ENCODE measurements at regions not wholly inside any gene's neighbourhood (a gene's known extent, or its start where the extent isn't known, plus 50 kb on each side); places are given as distances from the start of the nearest gene placed in this dataset.

- DNase-seq = no peak
Observed at GRCh38 chr9:89795538-89796195, 190.9 kb downstream of the GADD45G start.

- no peak for DNase-seq
Observed at GRCh38 chr9:89796606-89797005, 191.8 kb downstream of the GADD45G start.

GRCh38 chr9:89797255-89797654 lies 192.4 kb downstream of the GADD45G start:
- no peak for DNase-seq

GRCh38 chr9:89797937-89798455 lies 193.2 kb downstream of the GADD45G start:
- no peak for DNase-seq

- DNase-seq = no peak
Observed at GRCh38 chr9:89798547-89799120, 193.8 kb downstream of the GADD45G start.

- DNase-seq = no peak
Observed at GRCh38 chr9:89799221-89799620, 194.4 kb downstream of the GADD45G start.

GRCh38 chr9:89799766-89800165 lies 195.0 kb downstream of the GADD45G start:
- no peak for DNase-seq

GRCh38 chr9:89801341-89801740 lies 196.5 kb downstream of the GADD45G start:
- DNase-seq = no peak

- DNase-seq = no peak
Observed at GRCh38 chr9:89801742-89802670, 197.2 kb downstream of the GADD45G start.

- no peak for DNase-seq
Observed at GRCh38 chr9:89802781-89803355, 198.1 kb downstream of the GADD45G start.

- DNase-seq = no peak
Observed at GRCh38 chr9:89803403-89803802, 198.6 kb downstream of the GADD45G start.

- no peak for DNase-seq
Observed at GRCh38 chr9:89804766-89805531, 200.1 kb downstream of the GADD45G start.

GRCh38 chr9:89805571-89806292 lies 200.9 kb downstream of the GADD45G start:
- no peak for DNase-seq

- no peak for DNase-seq
Observed at GRCh38 chr9:89806371-89807100, 201.7 kb downstream of the GADD45G start.

- no peak for DNase-seq
Observed at GRCh38 chr9:89807101-89807395, 202.2 kb downstream of the GADD45G start.

- no peak for DNase-seq
Observed at GRCh38 chr9:89807682-89808075, 202.9 kb downstream of the GADD45G start.

GRCh38 chr9:89808076-89808755 lies 203.4 kb downstream of the GADD45G start:
- no peak for DNase-seq

- no peak for DNase-seq
Observed at GRCh38 chr9:89808756-89809181, 204.0 kb downstream of the GADD45G start.

GRCh38 chr9:89810431-89810830 lies 205.6 kb downstream of the GADD45G start:
- no peak for DNase-seq

- no peak for DNase-seq
Observed at GRCh38 chr9:89811356-89811755, 206.5 kb downstream of the GADD45G start.
